SK-N-DZ (cell line): ENCODE measurements at regions not wholly inside any gene's neighbourhood (a gene's known extent, or its start where the extent isn't known, plus 50 kb on each side); places are given as distances from the start of the nearest gene placed in this dataset.
A peak's percentile ranks its signal among the peaks of the same experiment; 100 is the strongest.
"Not testable (repeated sequence)": the region's sequence is repeated elsewhere in the genome, so short reads cannot be mapped to it uniquely, and the experiment has no call there.

Experiments used
- DNase-seq: peaks from one replicate; pipeline ENCODE4 v3.0.0-alpha.2; 2015; ENCODE audit warnings: low spot score

GRCh38 chr4:31735004-31735403 is 1014.8 kb downstream of the PCDH7 start:
- DNase-seq = no peak

- no peak for DNase-seq
Measured at GRCh38 chr4:31737419-31737818, 1017.2 kb downstream of the PCDH7 start.

DNA sequence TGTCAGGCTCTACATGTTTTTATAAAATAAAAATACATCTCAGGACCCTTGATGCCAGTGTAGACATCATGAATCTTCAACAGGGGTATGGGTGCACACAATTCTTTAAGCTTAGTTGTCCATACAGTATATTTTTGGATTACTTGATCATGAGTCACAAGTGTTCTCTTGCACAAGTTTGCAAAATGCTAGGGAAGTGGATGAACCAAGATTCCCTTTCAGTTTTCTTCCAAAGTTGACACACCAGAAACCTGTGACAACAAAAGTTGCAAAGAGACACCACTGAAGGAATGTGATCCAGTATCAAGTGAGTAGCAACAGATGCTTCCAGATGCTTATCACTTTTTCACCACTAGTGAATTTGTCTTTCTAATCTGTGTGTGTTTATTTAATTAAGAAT is 1021.2 kb downstream of the PCDH7 start:
- no peak for DNase-seq

DNA sequence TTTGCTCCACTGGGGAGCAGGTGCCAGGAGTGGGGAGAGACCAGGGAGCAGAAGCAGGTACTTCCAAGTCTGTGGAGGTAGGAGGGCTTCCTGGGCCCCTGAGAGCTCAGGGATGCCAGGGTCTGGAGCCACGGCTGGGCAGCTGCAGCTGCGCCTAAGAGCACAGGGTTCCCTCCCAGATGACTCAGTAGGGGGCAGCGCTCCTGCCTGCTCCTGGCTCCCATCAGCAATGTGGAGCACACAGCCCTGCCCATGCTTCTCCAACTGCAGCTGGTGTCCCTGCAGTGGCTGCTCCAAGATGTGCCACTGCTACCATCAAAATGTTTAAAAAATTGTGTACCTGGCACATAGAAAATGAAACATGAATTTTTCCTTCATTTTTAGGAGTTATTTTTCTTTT is 1028.2 kb downstream of the PCDH7 start:
- DNase-seq = no peak

- DNase-seq = not testable (repeated sequence)
Measured at GRCh38 chr4:31750581-31750980, 1030.4 kb downstream of the PCDH7 start.

- DNase-seq = no peak
Measured at GRCh38 chr4:31755751-31756150, 1035.6 kb downstream of the PCDH7 start.

- no peak for DNase-seq
Measured at GRCh38 chr4:31768756-31769155, 1048.6 kb downstream of the PCDH7 start.

DNA sequence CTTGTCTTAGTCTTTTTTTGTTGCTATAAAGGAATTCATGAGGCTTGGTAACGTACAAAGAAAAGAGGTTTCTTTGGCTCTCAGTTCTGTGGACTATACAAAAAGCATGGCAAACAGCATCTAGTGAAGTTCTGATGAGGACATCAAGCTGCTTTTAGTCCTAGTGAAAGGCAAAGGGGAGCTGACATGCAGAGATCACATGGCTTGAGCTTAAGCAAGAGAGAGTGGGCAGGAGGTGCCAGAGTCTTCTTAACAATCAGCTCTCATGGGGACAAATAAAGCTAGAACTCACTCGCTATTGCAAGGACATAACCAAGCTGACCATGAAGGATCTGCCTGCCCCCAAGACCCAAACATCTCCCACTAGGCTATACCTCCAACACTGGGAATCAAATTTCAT is 1063.1 kb downstream of the PCDH7 start:
- no peak for DNase-seq

DNA sequence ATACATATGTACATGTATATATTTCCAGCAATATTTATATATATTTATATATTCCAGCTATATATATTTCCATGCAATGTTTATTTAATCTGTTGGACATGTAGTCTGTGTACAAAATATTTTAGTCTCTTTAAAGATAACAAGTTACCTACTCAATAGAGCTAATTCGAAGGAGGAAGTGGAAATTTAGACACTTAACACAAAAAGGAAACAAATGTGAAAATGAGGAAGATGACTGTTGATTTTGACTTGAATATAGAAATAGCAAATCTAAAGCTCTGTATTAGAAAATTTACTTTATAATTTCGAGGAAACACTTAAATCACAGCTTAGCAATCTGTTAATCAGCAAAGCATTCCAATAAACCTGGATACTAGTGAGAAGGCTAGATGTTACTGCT is 1064.4 kb downstream of the PCDH7 start:
- DNase-seq = no peak

DNA sequence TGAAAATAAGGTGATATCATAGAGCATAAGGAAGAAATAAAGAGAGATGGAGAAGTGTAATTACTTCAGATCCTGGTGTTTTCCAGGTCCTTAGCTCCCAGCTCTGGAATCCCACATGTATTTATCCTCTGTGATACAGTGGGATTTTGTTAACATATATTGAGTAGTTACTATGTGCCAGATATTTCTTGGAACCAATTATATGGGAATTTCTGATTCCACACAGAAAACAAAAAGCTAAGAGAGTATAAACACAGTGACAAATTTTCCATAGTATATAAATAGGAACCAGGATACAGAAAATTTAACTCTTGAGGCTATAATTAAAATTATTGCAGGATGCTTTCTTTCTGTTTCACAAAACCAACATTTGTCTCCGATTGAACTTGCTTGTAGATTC is 1067.5 kb downstream of the PCDH7 start:
- no peak for DNase-seq

- DNase-seq = no peak
Measured at GRCh38 chr4:31788676-31789075, 1068.5 kb downstream of the PCDH7 start.

GRCh38 chr4:31791666-31792065 is 1071.5 kb downstream of the PCDH7 start:
- no peak for DNase-seq

- no peak for DNase-seq
Measured at GRCh38 chr4:31793907-31794306, 1073.7 kb downstream of the PCDH7 start.

GRCh38 chr4:31797052-31797451 is 1076.9 kb downstream of the PCDH7 start:
- not testable (repeated sequence) for DNase-seq

DNA sequence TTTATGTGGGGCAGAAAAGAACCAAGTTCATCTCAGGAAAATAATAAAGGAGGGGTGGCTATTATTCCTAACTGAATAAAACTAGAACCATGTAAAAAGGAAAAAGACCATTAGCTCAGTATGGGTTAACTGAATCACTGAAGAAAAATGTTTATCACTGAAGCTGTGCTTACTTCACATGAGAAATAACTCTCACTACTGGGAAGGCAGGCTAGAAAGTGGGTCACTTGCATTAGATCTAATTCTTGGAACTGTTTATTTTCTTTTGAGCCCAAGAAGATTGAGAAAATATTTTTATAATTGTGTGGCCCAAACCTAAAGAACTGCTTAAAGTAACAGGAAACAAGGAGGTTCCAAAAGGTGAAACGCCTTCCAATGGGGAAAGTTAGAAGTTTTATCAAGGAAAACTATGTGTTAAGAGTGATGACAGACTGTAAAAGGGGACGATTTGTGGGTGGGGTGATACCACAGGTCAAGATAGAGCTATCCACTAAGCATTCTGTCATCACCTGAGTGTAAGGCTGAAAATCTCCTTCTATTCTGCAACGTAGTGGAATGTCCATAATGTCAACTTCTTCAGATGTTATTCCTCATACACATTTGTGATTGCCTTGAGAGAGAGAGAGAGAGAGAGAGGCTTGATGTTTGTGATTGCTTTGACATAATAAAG is 1083.5 kb downstream of the PCDH7 start:
- no peak for DNase-seq

- DNase-seq = no peak
Measured at GRCh38 chr4:31807036-31807435, 1086.9 kb downstream of the PCDH7 start.

- DNase-seq = no peak
Measured at GRCh38 chr4:31844350-31844749, 1124.2 kb downstream of the PCDH7 start.

DNA sequence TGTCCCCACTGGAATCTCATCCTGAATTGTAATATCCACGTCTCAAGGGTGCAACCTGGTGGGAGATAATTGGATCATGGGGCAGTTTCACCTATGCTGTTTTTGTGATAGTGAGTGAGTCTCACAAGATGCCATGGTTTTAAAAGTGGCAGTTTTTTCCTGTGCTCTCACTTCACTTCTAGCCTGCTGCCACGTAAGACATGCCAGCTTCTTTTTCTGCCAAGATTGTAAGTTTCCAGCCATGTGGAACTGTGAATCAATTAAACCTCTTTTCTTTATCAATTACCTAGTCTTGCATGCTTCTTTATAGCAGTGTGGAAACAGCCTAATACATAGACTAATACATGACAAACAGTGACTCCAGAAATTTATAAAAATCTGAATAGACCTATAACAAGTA is 1131.8 kb downstream of the PCDH7 start:
- DNase-seq = no peak

GRCh38 chr4:31877429-31877828 is 1157.3 kb downstream of the PCDH7 start:
- peak; percentile 57 for DNase-seq

DNA sequence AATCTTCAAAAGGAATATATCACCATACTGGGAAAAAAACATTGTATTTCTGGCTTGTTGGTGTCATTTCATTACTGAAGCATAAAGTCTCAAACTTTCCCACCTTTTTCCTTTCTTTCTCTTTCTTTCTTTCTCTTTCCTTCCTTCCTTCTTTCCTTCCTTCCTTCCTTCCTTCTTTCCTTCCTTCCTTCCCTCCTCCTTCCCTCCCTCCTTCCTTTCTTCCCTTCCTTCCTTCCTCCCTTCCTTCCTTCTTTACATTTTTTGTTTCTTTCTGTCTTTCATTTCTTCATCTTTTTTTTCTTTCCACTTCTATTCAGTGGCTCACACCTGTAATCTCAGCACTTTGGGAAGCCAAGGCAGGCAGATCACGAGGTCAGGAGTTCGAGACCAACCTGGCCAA is 1160.7 kb downstream of the PCDH7 start:
- not testable (repeated sequence) for DNase-seq

DNA sequence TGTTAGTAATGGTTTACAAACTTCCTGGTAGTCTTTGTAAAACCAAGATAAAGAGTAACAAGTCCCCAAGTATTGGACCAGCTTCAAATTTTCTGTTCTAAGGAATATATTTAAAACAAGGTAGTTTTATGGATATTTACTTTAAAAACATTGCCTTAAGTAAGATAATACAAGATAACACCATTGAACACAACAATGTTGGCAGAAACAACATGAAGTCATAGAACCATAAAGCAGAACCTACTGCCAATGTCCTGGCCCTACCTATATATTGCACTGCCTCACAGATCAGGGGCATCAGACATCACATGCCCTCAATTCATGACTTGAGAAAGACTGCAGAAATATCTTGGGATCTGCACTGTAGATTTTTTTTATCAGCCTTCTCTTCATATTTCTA is 1176.2 kb downstream of the PCDH7 start:
- DNase-seq = no peak

DNA sequence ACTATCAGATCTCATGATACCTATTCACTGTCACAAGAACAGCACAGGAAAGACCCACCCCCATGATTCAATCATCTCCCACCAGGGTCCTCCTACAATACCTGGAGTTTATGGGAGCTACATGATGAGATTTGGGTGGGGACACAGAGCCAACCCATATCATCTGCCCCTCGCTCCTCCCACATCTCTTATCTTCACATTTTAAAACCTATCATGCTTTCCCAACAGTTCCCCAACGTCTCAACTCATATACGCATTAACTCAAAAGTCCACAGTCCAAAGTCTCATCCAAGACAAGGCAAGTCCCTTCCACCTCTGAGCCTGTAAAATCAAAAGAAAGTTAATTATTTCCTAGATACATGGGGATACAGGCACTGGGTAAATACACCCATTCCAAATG is 1185.2 kb downstream of the PCDH7 start:
- DNase-seq = no peak

- DNase-seq = no peak
Measured at GRCh38 chr4:31908261-31908660, 1188.1 kb downstream of the PCDH7 start.

- no peak for DNase-seq
Measured at GRCh38 chr4:31917334-31917733, 1197.2 kb downstream of the PCDH7 start.
